ENCODE measurements at regions not wholly inside any gene's neighbourhood (a gene's known extent, or its start where the extent isn't known, plus 50 kb on each side); places are given as distances from the start of the nearest gene placed in this dataset.

DNA sequence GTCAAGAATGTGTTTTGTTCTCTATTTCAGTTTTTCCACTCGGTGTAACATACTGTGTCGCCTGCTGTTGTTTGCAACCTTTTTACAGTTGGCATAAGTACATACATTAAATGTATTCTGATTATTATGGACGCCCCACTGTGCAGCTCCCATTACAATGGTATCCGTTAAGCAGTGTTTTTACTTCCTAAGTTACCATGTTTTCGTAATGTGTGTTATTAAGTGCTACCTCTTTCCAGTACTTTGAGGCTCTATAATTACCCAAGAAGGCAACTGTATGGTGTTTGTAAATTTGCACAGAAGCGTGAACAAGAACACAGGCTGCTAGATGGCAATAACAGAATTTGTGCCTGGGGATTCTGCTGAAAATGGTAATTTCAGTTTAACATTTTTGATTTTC, 568.0 kb upstream of the MARCKS start:
- DNase-seq (ENCODE audit: low spot score): no peak
- TF ChIP-seq, protein P1, sequence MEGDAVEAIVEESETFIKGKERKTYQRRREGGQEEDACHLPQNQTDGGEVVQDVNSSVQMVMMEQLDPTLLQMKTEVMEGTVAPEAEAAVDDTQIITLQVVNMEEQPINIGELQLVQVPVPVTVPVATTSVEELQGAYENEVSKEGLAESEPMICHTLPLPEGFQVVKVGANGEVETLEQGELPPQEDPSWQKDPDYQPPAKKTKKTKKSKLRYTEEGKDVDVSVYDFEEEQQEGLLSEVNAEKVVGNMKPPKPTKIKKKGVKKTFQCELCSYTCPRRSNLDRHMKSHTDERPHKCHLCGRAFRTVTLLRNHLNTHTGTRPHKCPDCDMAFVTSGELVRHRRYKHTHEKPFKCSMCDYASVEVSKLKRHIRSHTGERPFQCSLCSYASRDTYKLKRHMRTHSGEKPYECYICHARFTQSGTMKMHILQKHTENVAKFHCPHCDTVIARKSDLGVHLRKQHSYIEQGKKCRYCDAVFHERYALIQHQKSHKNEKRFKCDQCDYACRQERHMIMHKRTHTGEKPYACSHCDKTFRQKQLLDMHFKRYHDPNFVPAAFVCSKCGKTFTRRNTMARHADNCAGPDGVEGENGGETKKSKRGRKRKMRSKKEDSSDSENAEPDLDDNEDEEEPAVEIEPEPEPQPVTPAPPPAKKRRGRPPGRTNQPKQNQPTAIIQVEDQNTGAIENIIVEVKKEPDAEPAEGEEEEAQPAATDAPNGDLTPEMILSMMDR (IDR thresholded peaks at IDR 0.05): no peak
- no peak for ATAC-seq (ENCODE audit: low FRiP score)

DNA sequence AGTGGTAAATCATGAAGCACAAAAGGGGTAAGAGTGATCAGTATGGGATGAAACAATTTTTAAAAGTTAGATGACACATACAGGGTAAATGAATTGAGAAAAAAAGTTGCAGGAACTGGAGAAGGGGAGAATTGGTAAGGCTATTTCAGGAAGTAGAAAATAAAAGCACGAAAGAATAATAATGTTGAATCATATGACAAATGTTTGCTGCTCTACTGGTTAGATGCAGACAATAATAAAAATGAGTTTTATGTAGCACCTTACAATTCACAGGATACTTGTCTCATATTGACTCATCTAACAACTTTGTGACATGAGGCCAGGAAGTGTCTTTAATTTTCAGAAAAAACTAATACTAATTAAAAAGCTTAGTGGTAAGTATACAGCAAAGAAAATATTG, 566.5 kb upstream of the MARCKS start:
- DNase-seq (ENCODE audit: low spot score) (no peak), ATAC-seq (ENCODE audit: low FRiP score) (no peak)
- TF ChIP-seq, protein P1 (IDR thresholded peaks at IDR 0.05): no peak

DNA sequence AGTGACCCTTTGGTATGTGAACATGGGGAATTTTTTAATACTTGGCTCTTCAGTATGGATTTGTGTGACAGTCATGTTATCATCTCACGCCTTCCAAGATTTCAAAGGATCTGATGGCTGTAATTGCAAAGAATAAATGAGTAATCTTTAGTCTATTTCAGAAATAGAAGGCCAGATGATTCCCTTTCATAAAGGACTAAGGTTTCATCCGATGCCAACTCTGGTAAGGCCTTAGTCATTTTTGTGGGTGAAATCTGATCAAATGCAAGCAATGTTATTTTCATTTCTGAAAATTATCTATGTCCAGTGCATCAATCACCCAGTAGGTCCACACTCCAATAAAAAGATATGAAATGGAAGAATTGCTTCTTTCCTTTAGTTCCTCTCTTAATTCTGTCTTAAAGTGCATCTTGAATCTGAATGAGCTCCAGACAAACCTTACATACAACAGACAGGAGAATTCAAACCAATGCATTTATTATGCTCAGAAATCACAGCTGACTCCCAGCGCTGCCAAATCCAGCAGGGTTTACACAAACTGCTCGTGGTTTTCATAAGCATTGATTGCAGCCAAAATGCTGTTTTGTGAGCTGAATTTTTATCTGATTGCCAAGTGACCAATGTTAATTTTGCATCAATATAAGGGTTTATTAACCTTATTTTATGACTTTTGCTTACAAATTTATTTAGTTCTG, 565.2 kb upstream of the MARCKS start:
- ATAC-seq (ENCODE audit: low FRiP score) (no peak), DNase-seq (ENCODE audit: low spot score) (no peak)
- TF ChIP-seq, protein P1 (IDR thresholded peaks at IDR 0.05): no peak

DNA sequence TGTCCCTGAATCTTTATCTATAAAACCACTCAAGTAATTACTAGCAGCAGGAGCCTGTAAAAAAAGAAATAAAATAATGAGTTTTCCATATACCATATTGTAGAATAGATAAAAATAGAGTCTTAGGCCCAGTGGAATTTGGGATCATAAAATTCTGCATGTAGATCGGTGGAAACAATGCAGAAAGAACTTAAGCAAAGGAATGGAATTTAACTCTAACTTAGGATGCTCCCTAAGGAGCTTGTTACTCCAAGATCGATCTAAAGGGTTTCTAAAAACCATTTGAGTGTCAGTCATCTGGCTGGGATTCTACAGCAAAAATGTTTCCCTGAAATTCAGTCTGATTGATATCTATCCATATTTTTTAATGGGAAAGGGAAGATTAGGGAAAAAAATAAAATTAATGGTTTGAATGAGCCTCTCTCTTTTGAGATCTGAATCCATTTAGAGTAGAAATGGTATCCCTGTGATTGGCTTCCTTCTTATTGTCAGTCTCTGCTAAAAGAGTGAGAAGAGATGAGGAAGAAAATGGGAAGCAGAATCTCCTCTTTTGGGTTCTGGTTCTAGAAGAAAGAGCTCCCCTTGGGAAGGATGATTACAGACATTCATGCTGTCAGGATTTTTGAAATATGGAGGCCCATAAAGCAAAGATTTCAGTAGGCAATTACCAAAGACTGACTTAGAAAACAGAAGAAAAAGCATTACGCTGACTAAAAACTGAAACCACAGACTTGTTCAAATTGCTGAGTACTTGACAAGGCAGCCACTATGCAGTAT, 564.3 kb upstream of the MARCKS start:
- TF ChIP-seq, protein P1 (IDR thresholded peaks at IDR 0.05): no peak
- ATAC-seq (ENCODE audit: low FRiP score) (no peak), DNase-seq (ENCODE audit: low spot score) (no peak)

DNA sequence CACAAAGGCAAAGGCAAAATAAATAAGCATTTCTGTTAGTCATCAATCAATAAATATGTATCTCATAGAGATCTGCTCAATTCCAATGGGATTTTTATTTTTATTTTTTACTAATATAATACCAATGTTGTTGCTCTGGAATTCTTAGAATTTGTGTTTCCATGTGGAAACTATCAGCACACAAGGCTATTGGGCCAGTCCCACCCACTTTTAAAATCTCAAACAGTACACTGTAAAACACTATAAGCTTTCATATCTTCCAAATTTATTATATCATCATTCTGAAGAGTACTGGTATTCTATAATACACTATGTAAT, 563.8 kb upstream of the MARCKS start:
- no peak for DNase-seq (ENCODE audit: low spot score)
- TF ChIP-seq, protein P1 (IDR thresholded peaks at IDR 0.05): no peak
- no peak for ATAC-seq (ENCODE audit: low FRiP score)

DNA sequence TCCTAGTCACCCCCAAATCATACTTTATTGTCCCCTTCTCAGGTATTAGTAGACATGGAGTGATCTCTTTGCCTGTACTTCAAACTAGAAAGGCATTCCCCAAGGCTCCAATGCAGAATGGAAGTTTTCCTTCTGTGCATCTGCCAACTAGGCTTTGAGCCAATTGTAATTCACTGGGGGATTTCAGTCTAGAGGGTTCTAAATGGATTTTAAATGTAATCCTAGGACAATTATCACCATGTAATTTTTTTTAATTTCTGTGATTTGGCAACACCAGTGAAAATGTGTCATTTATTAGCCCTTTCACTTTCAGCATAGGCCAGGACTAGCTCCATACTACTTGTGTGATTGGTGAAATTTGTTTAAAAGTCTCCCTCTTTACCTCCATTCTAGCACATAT, 557.6 kb upstream of the MARCKS start:
- TF ChIP-seq, protein P1 (IDR thresholded peaks at IDR 0.05): no peak
- DNase-seq (ENCODE audit: low spot score) (no peak), ATAC-seq (ENCODE audit: low FRiP score) (no peak)

DNA sequence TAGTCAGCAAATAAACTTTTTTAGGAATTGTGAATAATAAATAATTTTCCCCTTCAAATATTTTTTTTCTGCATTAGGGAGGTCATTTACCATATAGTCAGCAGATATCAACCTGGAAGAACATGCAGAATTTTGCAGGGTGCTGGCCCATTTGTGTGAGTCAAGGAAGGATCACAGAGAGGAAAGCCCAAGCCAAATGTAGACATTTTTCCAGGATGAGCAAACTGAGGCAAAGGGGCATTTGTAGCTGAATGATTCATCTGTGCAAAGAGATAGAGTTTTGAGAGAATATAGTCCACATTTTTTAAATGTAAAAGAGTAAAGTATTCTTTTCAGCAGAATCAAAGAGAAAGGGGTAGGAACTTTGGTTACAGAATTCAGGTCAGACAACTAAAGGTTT, 555.5 kb upstream of the MARCKS start:
- ATAC-seq (ENCODE audit: low FRiP score): no peak
- no peak for DNase-seq (ENCODE audit: low spot score)

More for the DNA sequence above, 555.5 kb upstream of the MARCKS start:
- TF ChIP-seq, protein P1 (IDR thresholded peaks at IDR 0.05): no peak
